HEK293T (cell line): ENCODE measurements at regions not wholly inside any gene's neighbourhood (a gene's known extent, or its start where the extent isn't known, plus 50 kb on each side); places are given as distances from the start of the nearest gene placed in this dataset.
A peak's percentile ranks its signal among the peaks of the same experiment; 100 is the strongest.

Source experiments
- CTCF ChIA-PET: fragments of 350-600 bp; formaldehyde crosslinking; extraction: SDS; loops from one replicate; lab custom pipeline; 2021; ENCODE audit warnings: antibody characterized with exemption, inconsistent platforms; lab: Yijun Ruan, JAX
- POLR2A ChIA-PET: fragments of 350-600 bp; formaldehyde crosslinking; extraction: SDS; loops from one replicate; lab custom pipeline; 2020; ENCODE audit warnings: antibody characterized with exemption, inconsistent platforms; lab: Yijun Ruan, JAX
- DNase-seq: peaks from one replicate; pipeline ENCODE4 v3.0.0; 2012; ENCODE audit warnings: mixed read lengths; ENCODE audit errors: extremely low spot score
- ARNT ChIP-seq: fragments of 450-650 bp; IDR thresholded peaks from 2 replicates; pipeline ENCODE4 v1.6.1; 2017; ENCODE audit warnings: mild to moderate bottlenecking
- BHLHE40 ChIP-seq: fragments of 450-650 bp; IDR thresholded peaks from 2 replicates; pipeline ENCODE4 v1.6.1; 2016; ENCODE audit warnings: mild to moderate bottlenecking, moderate library complexity, borderline replicate concordance
- CTBP1 ChIP-seq: fragments of 450-650 bp; IDR thresholded peaks from 2 replicates; pipeline ENCODE4 v1.6.1; 2016; ENCODE audit warnings: borderline replicate concordance
- ELF4 ChIP-seq: fragments of 450-650 bp; IDR thresholded peaks from 2 replicates; pipeline ENCODE4 v1.6.1; 2017; ENCODE audit warnings: antibody characterized with exemption
- FOXA1 ChIP-seq: fragments of 450-650 bp; IDR thresholded peaks from 2 replicates; pipeline ENCODE4 v1.6.1; 2016; ENCODE audit warnings: mild to moderate bottlenecking
- FOXK2 ChIP-seq: fragments of 450-650 bp; IDR thresholded peaks from 2 replicates; pipeline ENCODE4 v1.6.1; 2016; ENCODE audit warnings: mild to moderate bottlenecking
- FOXM1 ChIP-seq: fragments of 450-650 bp; IDR thresholded peaks from 2 replicates; pipeline ENCODE4 v1.6.1; 2017; ENCODE audit warnings: mild to moderate bottlenecking, borderline replicate concordance
- HDGF ChIP-seq: fragments of 450-650 bp; IDR thresholded peaks from 2 replicates; pipeline ENCODE4 v1.6.1; 2017; ENCODE audit warnings: antibody characterized with exemption, borderline replicate concordance
- L3MBTL2 ChIP-seq: fragments of 450-650 bp; conservative IDR thresholded peaks from 2 replicates; pipeline ENCODE4 v1.6.1; 2016; ENCODE audit warnings: mild to moderate bottlenecking
- LEF1 ChIP-seq: fragments of 450-650 bp; IDR thresholded peaks from 2 replicates; pipeline ENCODE4 v1.6.1; 2017; ENCODE audit warnings: mild to moderate bottlenecking, borderline replicate concordance
- NFRKB ChIP-seq: fragments of 450-650 bp; IDR thresholded peaks from 2 replicates; pipeline ENCODE4 v1.6.1; 2016; ENCODE audit warnings: mild to moderate bottlenecking, moderate library complexity
- SP1 ChIP-seq: fragments of 450-650 bp; IDR thresholded peaks from 2 replicates; pipeline ENCODE4 v1.6.1; 2017
- SUZ12 ChIP-seq: fragments of 450-650 bp; IDR thresholded peaks from 2 replicates; pipeline ENCODE4 v1.6.1; 2016; ENCODE audit warnings: mild to moderate bottlenecking
- TARDBP ChIP-seq: fragments of 450-650 bp; IDR thresholded peaks from 2 replicates; pipeline ENCODE4 v1.6.1; 2016
- ZNF384 ChIP-seq: fragments of 450-650 bp; IDR thresholded peaks from 2 replicates; pipeline ENCODE4 v1.6.1; 2016
- TF ChIP-seq, protein P1 (sequence below): fragments of 450-650 bp; IDR thresholded peaks from 2 replicates; pipeline ENCODE4 v1.6.1; 2016

DNA sequence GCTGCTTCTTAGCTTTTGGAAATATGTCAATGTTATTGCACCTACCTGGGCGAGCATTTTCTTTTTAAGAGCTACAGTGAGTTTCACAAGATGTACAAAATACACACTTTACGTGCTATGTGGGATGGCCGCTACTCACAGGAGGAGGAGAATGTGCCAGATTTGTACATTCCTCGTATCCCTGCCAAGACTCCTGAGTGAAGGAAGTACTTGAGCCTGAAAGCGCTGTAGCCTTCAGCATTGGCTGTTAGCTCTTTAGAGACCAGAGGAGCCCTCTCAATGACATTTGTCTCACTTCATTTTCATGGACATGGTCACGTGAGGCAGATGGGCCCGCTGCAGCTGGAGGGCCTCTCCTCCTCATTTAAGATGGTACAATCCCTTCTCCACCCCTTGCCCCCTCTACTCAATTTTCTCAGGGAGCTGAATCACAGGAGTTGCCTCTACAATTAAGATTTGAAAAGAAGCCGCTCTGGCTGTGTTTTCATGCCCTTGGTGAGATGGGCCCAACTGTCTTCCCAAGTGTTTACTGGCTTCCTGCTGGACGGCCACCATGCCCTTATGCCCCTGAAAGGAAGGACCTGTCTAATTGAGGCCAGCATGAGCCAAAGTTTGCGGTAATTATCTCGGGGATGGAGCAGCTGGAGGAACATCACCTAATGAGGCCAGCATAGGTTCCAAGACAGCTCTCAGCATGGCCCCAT lies 442.6 kb downstream of the PRDM2 start:
- TF ChIP-seq FOXM1 = no peak
- no peak for TF ChIP-seq CTBP1
- TF ChIP-seq ZNF384 = no peak
- no peak for TF ChIP-seq BHLHE40
- no peak for TF ChIP-seq SUZ12
- TF ChIP-seq ARNT = no peak
- TF ChIP-seq, protein P1, sequence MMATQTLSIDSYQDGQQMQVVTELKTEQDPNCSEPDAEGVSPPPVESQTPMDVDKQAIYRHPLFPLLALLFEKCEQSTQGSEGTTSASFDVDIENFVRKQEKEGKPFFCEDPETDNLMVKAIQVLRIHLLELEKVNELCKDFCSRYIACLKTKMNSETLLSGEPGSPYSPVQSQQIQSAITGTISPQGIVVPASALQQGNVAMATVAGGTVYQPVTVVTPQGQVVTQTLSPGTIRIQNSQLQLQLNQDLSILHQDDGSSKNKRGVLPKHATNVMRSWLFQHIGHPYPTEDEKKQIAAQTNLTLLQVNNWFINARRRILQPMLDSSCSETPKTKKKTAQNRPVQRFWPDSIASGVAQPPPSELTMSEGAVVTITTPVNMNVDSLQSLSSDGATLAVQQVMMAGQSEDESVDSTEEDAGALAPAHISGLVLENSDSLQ = no peak
- no peak for TF ChIP-seq ELF4
- TF ChIP-seq NFRKB = no peak
- TF ChIP-seq SP1 = no peak
- TF ChIP-seq TARDBP = no peak
- TF ChIP-seq HDGF = no peak
- TF ChIP-seq FOXK2 = no peak
- TF ChIP-seq FOXA1 = no peak
- no peak for TF ChIP-seq LEF1
- no peak for TF ChIP-seq L3MBTL2
- CTCF ChIA-PET = no interaction called here
- POLR2A ChIA-PET = no interaction called here
- no peak for DNase-seq

- no peak for DNase-seq
- ChIA-PET POLR2A (no interaction called here), CTCF (interaction anchor here (0.5 kb wide), 1 partner anchor 408 kb away, joined by 5 read pairs; no protein-coding TSS in a partner anchor)
- no peak for TF ChIP-seq FOXK2
- no peak for TF ChIP-seq ARNT
- no peak for TF ChIP-seq SP1
- TF ChIP-seq BHLHE40 = no peak
- no peak for TF ChIP-seq FOXM1
Measured at GRCh38 chr1:14143777-14144176, 443.8 kb downstream of the PRDM2 start.

DNA sequence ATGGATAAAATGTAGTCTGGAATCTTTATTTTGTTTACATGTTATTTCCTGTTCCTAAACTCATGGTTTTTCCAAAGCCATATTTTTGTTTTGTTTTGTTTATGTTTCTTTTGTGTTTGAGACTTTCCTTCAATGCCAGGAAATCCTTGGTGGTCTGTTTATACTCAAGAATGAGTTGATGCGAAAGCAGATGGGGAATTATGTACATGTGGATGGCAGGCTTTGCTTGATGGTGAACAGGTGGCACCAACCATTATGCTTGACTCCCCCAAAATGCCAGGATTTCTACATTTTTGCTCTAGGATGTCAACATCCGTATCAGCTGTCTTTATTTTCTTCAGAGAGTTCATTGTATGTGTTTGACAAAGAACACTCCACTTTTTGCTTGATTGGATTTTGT lies 448.5 kb downstream of the PRDM2 start:
- ChIA-PET POLR2A (no interaction called here), CTCF (no interaction called here)
- TF ChIP-seq LEF1 (no peak), SP1 (no peak), NFRKB (no peak), CTBP1 (no peak), L3MBTL2 (no peak), TARDBP (no peak), ZNF384 (no peak), SUZ12 (no peak), FOXK2 (no peak), HDGF (no peak), FOXA1 (no peak), ELF4 (no peak)
- TF ChIP-seq, protein P1 = no peak
- DNase-seq = no peak

DNA sequence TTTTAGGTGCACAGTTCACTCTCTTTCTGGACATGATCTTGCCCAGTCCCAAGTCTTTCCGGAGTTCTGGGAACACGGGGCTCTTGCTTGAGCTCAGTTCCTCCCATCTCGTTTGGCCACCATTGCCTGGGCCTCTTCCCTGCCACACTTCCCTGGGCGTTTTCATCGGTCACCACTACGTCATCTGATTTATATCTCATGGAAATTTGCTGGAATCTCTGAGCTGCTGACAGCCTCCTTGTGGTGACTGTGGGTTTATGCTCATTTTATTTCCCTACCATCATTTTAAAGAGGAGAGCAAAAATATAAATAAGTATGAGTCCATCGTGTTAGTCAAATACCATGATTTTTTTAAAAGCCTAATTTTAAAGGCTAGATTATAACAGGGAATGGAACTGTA lies 449.1 kb upstream of the KAZN start:
- ChIA-PET CTCF (no interaction called here), POLR2A (no interaction called here)
- DNase-seq = peak; percentile 51
- TF ChIP-seq, protein P1 = peak; percentile 77
- TF ChIP-seq ARNT = no peak

GRCh38 chr1:14156543-14156942 lies 441.9 kb upstream of the KAZN start:
- TF ChIP-seq NFRKB = no peak
- no peak for TF ChIP-seq SUZ12
- TF ChIP-seq FOXK2 = no peak
- no peak for TF ChIP-seq CTBP1
- TF ChIP-seq, protein P1 = no peak
- no peak for TF ChIP-seq ZNF384
- TF ChIP-seq BHLHE40 = no peak
- no peak for TF ChIP-seq HDGF
- TF ChIP-seq ELF4 = no peak
- TF ChIP-seq L3MBTL2 = no peak
- no peak for TF ChIP-seq ARNT
- TF ChIP-seq FOXA1 = no peak
- no peak for TF ChIP-seq TARDBP
- ChIA-PET CTCF (no interaction called here), POLR2A (no interaction called here)
- DNase-seq = no peak

DNA sequence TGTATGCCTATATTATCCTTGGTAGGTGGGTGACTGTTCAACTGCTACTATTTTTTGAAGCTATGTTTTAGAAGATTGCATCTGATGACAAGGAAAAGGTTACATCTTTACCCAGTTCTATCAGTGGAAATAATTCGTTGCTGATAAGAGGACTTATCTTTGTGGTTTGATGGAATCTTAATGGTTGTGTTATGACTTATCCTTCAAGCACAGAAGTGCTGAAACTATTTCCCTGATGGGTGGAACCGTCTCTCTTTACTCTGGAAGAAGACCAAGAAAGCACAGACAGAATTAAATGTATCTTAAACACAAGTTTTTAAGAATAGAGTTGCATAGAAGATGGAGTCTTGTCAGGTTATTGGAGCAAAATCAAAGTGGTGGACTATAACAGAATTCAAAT lies 437.7 kb upstream of the KAZN start:
- CTCF ChIA-PET = no interaction called here
- POLR2A ChIA-PET = no interaction called here
- DNase-seq = no peak
- TF ChIP-seq ARNT = no peak
- TF ChIP-seq FOXM1 = no peak
- TF ChIP-seq, protein P1 = no peak
- no peak for TF ChIP-seq LEF1
- no peak for TF ChIP-seq FOXA1
- no peak for TF ChIP-seq ELF4
- TF ChIP-seq HDGF = no peak
- no peak for TF ChIP-seq L3MBTL2
